GM12891 (cell line): ENCODE measurements at regions not wholly inside any gene's neighbourhood (a gene's known extent, or its start where the extent isn't known, plus 50 kb on each side); places are given as distances from the start of the nearest gene placed in this dataset.

Experiments used
- DNase-seq: peaks from one replicate; pipeline ENCODE4 v3.0.0; 2011; ENCODE audit warnings: low spot score; ENCODE audit not compliant: insufficient read length
- FAIRE-seq: peaks from 2 replicates; lab custom pipeline; 2011; peaks lifted over from hg19 to GRCh38; lab: Jason Lieb, UNC
- PAX5 ChIP-seq: IDR thresholded peaks from 2 replicates; pipeline ENCODE4 v1.6.1; 2011; ENCODE audit warnings: low read length, moderate library complexity, mild to moderate bottlenecking; ENCODE audit not compliant: insufficient read depth, severe bottlenecking
- POLR2A ChIP-seq: IDR thresholded peaks from 2 replicates; pipeline ENCODE4 v1.6.1; 2011; ENCODE audit warnings: low read depth, low read length, control low read depth
- POLR2AphosphoS5 ChIP-seq: IDR thresholded peaks from 2 replicates; pipeline ENCODE4 v1.6.1; 2011; ENCODE audit warnings: low read depth, low read length, control low read depth
- POU2F2 ChIP-seq: IDR thresholded peaks from 2 replicates; pipeline ENCODE4 v1.6.1; 2011; ENCODE audit warnings: low read depth, mild to moderate bottlenecking, control low read depth, low read length, moderate library complexity
- SPI1 ChIP-seq: IDR thresholded peaks from 2 replicates; pipeline ENCODE4 v1.6.1; 2011; ENCODE audit warnings: low read depth, low read length, control low read depth
- TAF1 ChIP-seq: IDR thresholded peaks from 2 replicates; pipeline ENCODE4 v1.6.1; 2011; ENCODE audit warnings: low read depth, low read length, control low read depth

- no peak for FAIRE-seq
- DNase-seq = no peak
- TF ChIP-seq POLR2AphosphoS5 = no peak
These were observed 223.3 kb downstream of the RPS29 start for GRCh38 chr14:49362916-49363315.

GRCh38 chr14:49339130-49339529 lies 247.1 kb downstream of the RPS29 start:
- no peak for FAIRE-seq
- no peak for DNase-seq
- TF ChIP-seq TAF1 (no peak), SPI1 (no peak)

- TF ChIP-seq SPI1 (no peak), POU2F2 (no peak), POLR2AphosphoS5 (no peak), TAF1 (no peak), PAX5 (no peak), POLR2A (no peak)
- DNase-seq (no peak), FAIRE-seq (no peak)
These were observed 266.4 kb downstream of the RPS29 start for GRCh38 chr14:49319810-49320209.

GRCh38 chr14:49315570-49315969 lies 270.6 kb downstream of the RPS29 start:
- no peak for FAIRE-seq
- no peak for DNase-seq
- TF ChIP-seq PAX5 = no peak
- no peak for TF ChIP-seq TAF1
- no peak for TF ChIP-seq POU2F2
- TF ChIP-seq POLR2AphosphoS5 = no peak
- no peak for TF ChIP-seq POLR2A
- no peak for TF ChIP-seq SPI1

GRCh38 chr14:49314737-49315136 lies 271.4 kb downstream of the RPS29 start:
- no peak for TF ChIP-seq POU2F2
- no peak for TF ChIP-seq TAF1
- no peak for TF ChIP-seq PAX5
- no peak for TF ChIP-seq POLR2A
- TF ChIP-seq POLR2AphosphoS5 = no peak
- TF ChIP-seq SPI1 = no peak
- no peak for FAIRE-seq
- DNase-seq = no peak

GRCh38 chr14:49313108-49313507 lies 273.1 kb downstream of the RPS29 start:
- no peak for DNase-seq
- no peak for TF ChIP-seq SPI1
- TF ChIP-seq TAF1 = no peak
- TF ChIP-seq POU2F2 = no peak
- TF ChIP-seq POLR2A = no peak
- TF ChIP-seq POLR2AphosphoS5 = no peak
- no peak for TF ChIP-seq PAX5
- no peak for FAIRE-seq

- no peak for FAIRE-seq
- TF ChIP-seq TAF1 = no peak
- no peak for TF ChIP-seq PAX5
- TF ChIP-seq POLR2A = no peak
- TF ChIP-seq SPI1 = no peak
- no peak for TF ChIP-seq POLR2AphosphoS5
- TF ChIP-seq POU2F2 = no peak
- DNase-seq = no peak
These were observed 275.9 kb downstream of the RPS29 start for GRCh38 chr14:49310298-49310697.

- DNase-seq = no peak
- TF ChIP-seq SPI1 = no peak
- FAIRE-seq = no peak
These were observed 279.9 kb downstream of the RPS29 start for GRCh38 chr14:49306152-49306751.

- DNase-seq (no peak), FAIRE-seq (no peak)
- TF ChIP-seq POLR2A (no peak), POU2F2 (no peak), SPI1 (no peak), POLR2AphosphoS5 (no peak), PAX5 (no peak), TAF1 (no peak)
These were observed 282.1 kb downstream of the RPS29 start for GRCh38 chr14:49303946-49304516.

- FAIRE-seq = no peak
- DNase-seq = no peak
- TF ChIP-seq POLR2AphosphoS5 (no peak), PAX5 (no peak), POLR2A (no peak), TAF1 (no peak), POU2F2 (no peak), SPI1 (no peak)
These were observed 289.1 kb downstream of the RPS29 start for GRCh38 chr14:49297102-49297501.
